HCT116 (cell line): ENCODE measurements at regions not wholly inside any gene's neighbourhood (a gene's known extent, or its start where the extent isn't known, plus 50 kb on each side); places are given as distances from the start of the nearest gene placed in this dataset.

Experiments
- ATAC-seq: fragments of 200-7000 bp; cut with Tn5 transposase; 2 replicates; pipeline ENCODE4 v1.9.1; 2020; ENCODE audit warnings: mild to moderate bottlenecking, moderate library complexity
- BruUV-seq: library from RNA; stranded (reverse); fragments of 400-500 nt; replicated peaks from 2 replicates; lab custom pipeline; 2021; lab: Mats Ljungman, UMichigan
- CTCF ChIA-PET: fragments of 300-600 bp; sonication (Branson Sonifier 250); formaldehyde crosslinking; loops from one replicate; lab custom pipeline; 2021; ENCODE audit warnings: antibody characterized with exemption; lab: Charles Lee
- POLR2A ChIA-PET: fragments of 300-600, 350-600 bp; sonication (Branson Sonifier 250); formaldehyde crosslinking; loops from one replicate; lab custom pipeline; 2021; ENCODE audit warnings: antibody characterized with exemption; lab: Charles Lee
- RAD21 ChIA-PET, 2 experiments: fragments of 300-600 bp; sonication (Branson Sonifier 250); formaldehyde crosslinking; loops; one replicate each; lab custom pipeline; 2023; ENCODE audit warnings: low total read pairs in 2 of 2; ENCODE audit not compliant: uncharacterized antibody in 2 of 2, unreplicated experiment in 2 of 2, low non-redundant PET in 1 of 2; lab: Charles Lee
- DNase-seq: peaks from one replicate; pipeline ENCODE4 v3.0.0-alpha.2; 2010; ENCODE audit warnings: low read depth, low spot score
- H2AFZ ChIP-seq: fragments of 200-600 bp; shearing (Covaris generic), sonication (generic); 2 replicates; pipeline ENCODE4 v1.6.1; 2017; ENCODE audit warnings: low read depth, mixed run types, mixed read lengths, antibody characterized with exemption, low read length; ENCODE audit not compliant: poor library complexity, severe bottlenecking
- H3K27ac ChIP-seq: 2 replicates; pipeline ENCODE4 v1.5.1; 2012; ENCODE audit warnings: low read depth, low read length
- H3K27me3 ChIP-seq: fragments of 200-600 bp; sonication (generic); 2 replicates; pipeline ENCODE4 v1.6.1; 2016; ENCODE audit warnings: mixed run types, low read length, mixed read lengths; ENCODE audit not compliant: insufficient read depth
- H3K36me3 ChIP-seq, 2 experiments: fragments of 200-500 bp in 1 of 2; fragments of 200-600 bp in 1 of 2; sonication (Bioruptor generic) in 1 of 2; sonication (generic) in 1 of 2; 2 replicates each; pipeline versions ENCODE4 v1.5.1 to v1.6.1; 2014 to 2016; ENCODE audit warnings: low read length in 2 of 2, inconsistent platforms in 1 of 2, mixed read lengths in 1 of 2, mixed run types in 1 of 2; ENCODE audit not compliant: insufficient read depth in 2 of 2, control insufficient read depth in 1 of 2
- H3K4me1 ChIP-seq, 2 experiments: fragments of 200-600 bp in 1 of 2; sonication (generic) in 1 of 2; 2 replicates each; pipeline versions ENCODE4 v1.5.1 to v1.6.1; 2012 to 2017; ENCODE audit warnings: low read length in 2 of 2, inconsistent platforms in 1 of 2, mild to moderate bottlenecking in 1 of 2, mixed read lengths in 1 of 2, mixed run types in 1 of 2, moderate library complexity in 1 of 2; ENCODE audit not compliant: insufficient read depth in 2 of 2, control insufficient read depth in 1 of 2
- H3K4me2 ChIP-seq: fragments of 200-600 bp; sonication (generic); 2 replicates; pipeline ENCODE4 v1.6.1; 2017; ENCODE audit warnings: mixed run types, low read length, mixed read lengths
- H3K4me3 ChIP-seq, 2 experiments: fragments of 200-600 bp in 1 of 2; sonication (generic) in 1 of 2; replicated peaks in 1 of 2; 2 replicates each; pipeline ENCODE4 v1.5.1; 2011 to 2016; ENCODE audit warnings: low read length in 2 of 2, control low read depth in 1 of 2, low read depth in 1 of 2, mild to moderate bottlenecking in 1 of 2, mixed read lengths in 1 of 2, mixed run types in 1 of 2
- H3K79me2 ChIP-seq: fragments of 200-600 bp; sonication (generic); 2 replicates; pipeline ENCODE4 v1.6.1; 2017; ENCODE audit warnings: mild to moderate bottlenecking, mixed run types, low read length, moderate library complexity, mixed read lengths; ENCODE audit not compliant: insufficient read depth
- H3K9ac ChIP-seq: fragments of 200-600 bp; sonication (generic); 2 replicates; pipeline ENCODE4 v1.6.1; 2016; ENCODE audit warnings: low read length, mixed read lengths
- H3K9me2 ChIP-seq: fragments of 200-600 bp; sonication (generic), shearing (Covaris generic); 2 replicates; pipeline ENCODE4 v1.6.1; 2017; ENCODE audit warnings: mixed run types, mild to moderate bottlenecking, moderate library complexity; ENCODE audit not compliant: insufficient read depth
- H3K9me3 ChIP-seq, 2 experiments: fragments of 200-500 bp in 1 of 2; fragments of 200-600 bp in 1 of 2; sonication (Bioruptor generic) in 1 of 2; sonication (generic) in 1 of 2; 2 replicates each; pipeline ENCODE4 v1.6.1; 2014 to 2017; ENCODE audit warnings: low read length in 2 of 2, mixed read lengths in 2 of 2, inconsistent platforms in 1 of 2, low read depth in 1 of 2, mild to moderate bottlenecking in 1 of 2, mixed run types in 1 of 2, moderate library complexity in 1 of 2; ENCODE audit not compliant: control insufficient read depth in 1 of 2, insufficient read depth in 1 of 2
- H4K20me1 ChIP-seq: fragments of 200-600 bp; sonication (generic), shearing (Covaris generic); 2 replicates; pipeline ENCODE4 v1.6.1; 2017; ENCODE audit warnings: mixed run types, mild to moderate bottlenecking, moderate library complexity; ENCODE audit not compliant: insufficient read depth
- ATF3 ChIP-seq: IDR thresholded peaks from 2 replicates; pipeline ENCODE4 v1.6.1; 2012
- CEBPB ChIP-seq: IDR thresholded peaks from 2 replicates; pipeline ENCODE4 v1.6.1; 2012; ENCODE audit warnings: low read depth
- CTCF ChIP-seq, 3 experiments: fragments of 200-600 bp in 1 of 3; sonication (generic) in 1 of 3; IDR thresholded peaks in 2 of 3; conservative IDR thresholded peaks in 1 of 3; 2 replicates each; pipeline ENCODE4 v1.5.1; 2012 to 2017; ENCODE audit warnings: low read depth in 2 of 3, low read length in 2 of 3, antibody characterized with exemption in 1 of 3, borderline replicate concordance in 1 of 3, control low read depth in 1 of 3, mild to moderate bottlenecking in 1 of 3, mixed read lengths in 1 of 3, mixed run types in 1 of 3, moderate library complexity in 1 of 3; ENCODE audit not compliant: insufficient read depth in 1 of 3
- ELF1 ChIP-seq: IDR thresholded peaks from 2 replicates; pipeline ENCODE4 v1.6.1; 2012; ENCODE audit warnings: low read depth, borderline replicate concordance
- EZH2 ChIP-seq: fragments of 200-600 bp; sonication (generic); IDR thresholded peaks from 2 replicates; pipeline ENCODE4 v1.6.1; 2017; ENCODE audit warnings: antibody characterized with exemption, mixed run types
- EZH2phosphoT487 ChIP-seq: fragments of 200-600 bp; IDR thresholded peaks from 2 replicates; pipeline ENCODE4 v1.6.1; 2018; ENCODE audit warnings: antibody characterized with exemption, borderline replicate concordance
- FOSL1 ChIP-seq: IDR thresholded peaks from 2 replicates; pipeline ENCODE4 v1.6.1; 2012; ENCODE audit warnings: low read depth
- JUND ChIP-seq: IDR thresholded peaks from 2 replicates; pipeline ENCODE4 v1.6.1; 2012
- MAX ChIP-seq: IDR thresholded peaks from 2 replicates; pipeline ENCODE4 v1.6.1; 2012
- POLR2A ChIP-seq: IDR thresholded peaks from 2 replicates; pipeline ENCODE4 v1.7.0; 2011; ENCODE audit warnings: borderline replicate concordance; ENCODE audit not compliant: insufficient read depth, insufficient read length; ENCODE audit errors: extremely low read depth
- POLR2AphosphoS5 ChIP-seq: IDR thresholded peaks from 2 replicates; pipeline ENCODE4 v1.6.1; 2011; ENCODE audit warnings: mild to moderate bottlenecking, low read depth, low read length, moderate library complexity
- RAD21 ChIP-seq: IDR thresholded peaks from 2 replicates; pipeline ENCODE4 v1.6.1; 2012; ENCODE audit warnings: low read depth, mild to moderate bottlenecking
- SIN3A ChIP-seq: IDR thresholded peaks from 2 replicates; pipeline ENCODE4 v1.6.1; 2012; ENCODE audit warnings: low read depth
- TCF7L2 ChIP-seq: IDR thresholded peaks from 2 replicates; pipeline ENCODE4 v1.7.0; 2011; ENCODE audit warnings: borderline replicate concordance, inconsistent platforms; ENCODE audit not compliant: insufficient read depth, insufficient read length; ENCODE audit errors: extremely low read depth
- YY1 ChIP-seq: IDR thresholded peaks from 2 replicates; pipeline ENCODE4 v1.6.1; 2011; ENCODE audit warnings: low read length, low read depth, moderate library complexity, mild to moderate bottlenecking; ENCODE audit not compliant: insufficient replicate concordance; ENCODE audit errors: extremely low read depth
- ZNF274 ChIP-seq: fragments of 200-500 bp; sonication (Bioruptor generic); IDR thresholded peaks from 2 replicates; pipeline ENCODE4 v1.6.1; 2014; ENCODE audit warnings: mild to moderate bottlenecking, low read depth, low read length, inconsistent platforms
- intact Hi-C: fragments of 100-400 bp; cut with micrococcal nuclease; formaldehyde crosslinking; loops from 2 replicates; pipeline ENCODE4 v1.10.0; 2022

GRCh38 chr13:40285634-40286033 lies 380.8 kb downstream of the FOXO1 start:
- no TSS peak for BruUV-seq
- Histone ChIP-seq H3K9me2 (no peaks in the 10 kb centered on the region), H3K4me2 (no peak overlapping the region)

GRCh38 chr13:40287428-40287827 lies 379.0 kb downstream of the FOXO1 start:
- Histone ChIP-seq H3K9me3 (no peaks in the 10 kb centered on the region), H2AFZ (no peak overlapping the region), H3K4me2 (no peak overlapping the region), H3K27ac (no peak overlapping the region), H3K27me3 (no peaks in the 10 kb centered on the region), H3K79me2 (no peaks in the 10 kb centered on the region), H3K9ac (no peak overlapping the region), H3K4me3 (no peak overlapping the region), H3K36me3 (no peaks in the 10 kb centered on the region), H4K20me1 (no peaks in the 10 kb centered on the region), H3K9me2 (no peaks in the 10 kb centered on the region), H3K4me1 (no peaks in the 10 kb centered on the region)
- DNase-seq = no peak
- ChIA-PET POLR2A (no interaction called here), RAD21 (no interaction called here), CTCF (no interaction called here)
- intact Hi-C loops = no loop called here
- no TSS peak for BruUV-seq
- ATAC-seq = no peak
- TF ChIP-seq FOSL1 = no peak
- TF ChIP-seq MAX = no peak
- no peak for TF ChIP-seq CTCF (IDR thresholded peaks at IDR 0.05 in 2 of 3, conservative IDR thresholded peaks at IDR 0.05 in 1 of 3; ENCODE audit: borderline replicate concordance in 1 of 3, insufficient read depth in 1 of 3, low read depth in 2 of 3, low read length in 2 of 3)
- no peak for TF ChIP-seq EZH2
- TF ChIP-seq RAD21 = no peak
- TF ChIP-seq ZNF274 = no peak
- no peak for TF ChIP-seq ELF1
- TF ChIP-seq POLR2A = no peak
- no peak for TF ChIP-seq TCF7L2
- no peak for TF ChIP-seq ATF3
- TF ChIP-seq SIN3A = no peak
- TF ChIP-seq EZH2phosphoT487 = no peak
- TF ChIP-seq YY1 = no peak
- no peak for TF ChIP-seq CEBPB
- no peak for TF ChIP-seq JUND
- no peak for TF ChIP-seq POLR2AphosphoS5

More at GRCh38 chr13:40285634-40286033, 380.8 kb downstream of the FOXO1 start:
- CTCF ChIA-PET = no interaction called here
- intact Hi-C loops = no loop called here
- no peak overlapping the region for H3K9ac ChIP-seq
- H3K36me3 ChIP-seq = no peaks in the 10 kb centered on the region
- POLR2A ChIA-PET = no interaction called here
- no peak for TF ChIP-seq EZH2phosphoT487
- RAD21 ChIA-PET = no interaction called here
- H3K79me2 ChIP-seq = no peaks in the 10 kb centered on the region
- DNase-seq = no peak
- H3K4me1 ChIP-seq = no peaks in the 10 kb centered on the region
- H4K20me1 ChIP-seq = no peaks in the 10 kb centered on the region
- no peak for ATAC-seq
- H3K4me3 ChIP-seq = no peak overlapping the region
- no peaks in the 10 kb centered on the region for H3K27me3 ChIP-seq
- no peaks in the 10 kb centered on the region for H3K9me3 ChIP-seq
- H2AFZ ChIP-seq = no peak overlapping the region
- H3K27ac ChIP-seq = no peak overlapping the region
